HCT116 (cell line): ENCODE measurements at regions not wholly inside any gene's neighbourhood (a gene's known extent, or its start where the extent isn't known, plus 50 kb on each side); places are given as distances from the start of the nearest gene placed in this dataset.

ENCODE experiments used
- ATAC-seq: fragments of 200-7000 bp; cut with Tn5 transposase; 2 replicates; pipeline ENCODE4 v1.9.1; 2020; ENCODE audit warnings: mild to moderate bottlenecking, moderate library complexity
- BruUV-seq: library from RNA; stranded (reverse); fragments of 400-500 nt; replicated peaks from 2 replicates; lab custom pipeline; 2021; lab: Mats Ljungman, UMichigan
- CTCF ChIA-PET: fragments of 300-600 bp; sonication (Branson Sonifier 250); formaldehyde crosslinking; loops from one replicate; lab custom pipeline; 2021; ENCODE audit warnings: antibody characterized with exemption; lab: Charles Lee
- POLR2A ChIA-PET: fragments of 300-600, 350-600 bp; sonication (Branson Sonifier 250); formaldehyde crosslinking; loops from one replicate; lab custom pipeline; 2021; ENCODE audit warnings: antibody characterized with exemption; lab: Charles Lee
- RAD21 ChIA-PET, 2 experiments: fragments of 300-600 bp; sonication (Branson Sonifier 250); formaldehyde crosslinking; loops; one replicate each; lab custom pipeline; 2023; ENCODE audit warnings: low total read pairs in 2 of 2; ENCODE audit not compliant: uncharacterized antibody in 2 of 2, unreplicated experiment in 2 of 2, low non-redundant PET in 1 of 2; lab: Charles Lee
- DNase-seq: peaks from one replicate; pipeline ENCODE4 v3.0.0-alpha.2; 2010; ENCODE audit warnings: low read depth, low spot score
- H2AFZ ChIP-seq: fragments of 200-600 bp; shearing (Covaris generic), sonication (generic); 2 replicates; pipeline ENCODE4 v1.6.1; 2017; ENCODE audit warnings: low read depth, mixed run types, mixed read lengths, antibody characterized with exemption, low read length; ENCODE audit not compliant: poor library complexity, severe bottlenecking
- H3K27ac ChIP-seq: 2 replicates; pipeline ENCODE4 v1.5.1; 2012; ENCODE audit warnings: low read depth, low read length
- H3K27me3 ChIP-seq: fragments of 200-600 bp; sonication (generic); 2 replicates; pipeline ENCODE4 v1.6.1; 2016; ENCODE audit warnings: mixed run types, low read length, mixed read lengths; ENCODE audit not compliant: insufficient read depth
- H3K36me3 ChIP-seq, 2 experiments: fragments of 200-500 bp in 1 of 2; fragments of 200-600 bp in 1 of 2; sonication (Bioruptor generic) in 1 of 2; sonication (generic) in 1 of 2; 2 replicates each; pipeline versions ENCODE4 v1.5.1 to v1.6.1; 2014 to 2016; ENCODE audit warnings: low read length in 2 of 2, inconsistent platforms in 1 of 2, mixed read lengths in 1 of 2, mixed run types in 1 of 2; ENCODE audit not compliant: insufficient read depth in 2 of 2, control insufficient read depth in 1 of 2
- H3K4me1 ChIP-seq, 2 experiments: fragments of 200-600 bp in 1 of 2; sonication (generic) in 1 of 2; 2 replicates each; pipeline versions ENCODE4 v1.5.1 to v1.6.1; 2012 to 2017; ENCODE audit warnings: low read length in 2 of 2, inconsistent platforms in 1 of 2, mild to moderate bottlenecking in 1 of 2, mixed read lengths in 1 of 2, mixed run types in 1 of 2, moderate library complexity in 1 of 2; ENCODE audit not compliant: insufficient read depth in 2 of 2, control insufficient read depth in 1 of 2
- H3K4me2 ChIP-seq: fragments of 200-600 bp; sonication (generic); 2 replicates; pipeline ENCODE4 v1.6.1; 2017; ENCODE audit warnings: mixed run types, low read length, mixed read lengths
- H3K4me3 ChIP-seq, 2 experiments: fragments of 200-600 bp in 1 of 2; sonication (generic) in 1 of 2; replicated peaks in 1 of 2; 2 replicates each; pipeline ENCODE4 v1.5.1; 2011 to 2016; ENCODE audit warnings: low read length in 2 of 2, control low read depth in 1 of 2, low read depth in 1 of 2, mild to moderate bottlenecking in 1 of 2, mixed read lengths in 1 of 2, mixed run types in 1 of 2
- H3K79me2 ChIP-seq: fragments of 200-600 bp; sonication (generic); 2 replicates; pipeline ENCODE4 v1.6.1; 2017; ENCODE audit warnings: mild to moderate bottlenecking, mixed run types, low read length, moderate library complexity, mixed read lengths; ENCODE audit not compliant: insufficient read depth
- H3K9ac ChIP-seq: fragments of 200-600 bp; sonication (generic); 2 replicates; pipeline ENCODE4 v1.6.1; 2016; ENCODE audit warnings: low read length, mixed read lengths
- H3K9me2 ChIP-seq: fragments of 200-600 bp; sonication (generic), shearing (Covaris generic); 2 replicates; pipeline ENCODE4 v1.6.1; 2017; ENCODE audit warnings: mixed run types, mild to moderate bottlenecking, moderate library complexity; ENCODE audit not compliant: insufficient read depth
- H3K9me3 ChIP-seq, 2 experiments: fragments of 200-500 bp in 1 of 2; fragments of 200-600 bp in 1 of 2; sonication (Bioruptor generic) in 1 of 2; sonication (generic) in 1 of 2; 2 replicates each; pipeline ENCODE4 v1.6.1; 2014 to 2017; ENCODE audit warnings: low read length in 2 of 2, mixed read lengths in 2 of 2, inconsistent platforms in 1 of 2, low read depth in 1 of 2, mild to moderate bottlenecking in 1 of 2, mixed run types in 1 of 2, moderate library complexity in 1 of 2; ENCODE audit not compliant: control insufficient read depth in 1 of 2, insufficient read depth in 1 of 2
- H4K20me1 ChIP-seq: fragments of 200-600 bp; sonication (generic), shearing (Covaris generic); 2 replicates; pipeline ENCODE4 v1.6.1; 2017; ENCODE audit warnings: mixed run types, mild to moderate bottlenecking, moderate library complexity; ENCODE audit not compliant: insufficient read depth
- CBX3 ChIP-seq: IDR thresholded peaks from 2 replicates; pipeline ENCODE4 v1.6.1; 2012; ENCODE audit warnings: low read depth
- EGR1 ChIP-seq: IDR thresholded peaks from 2 replicates; pipeline ENCODE4 v1.6.1; 2012; ENCODE audit warnings: low read depth
- EZH2 ChIP-seq: fragments of 200-600 bp; sonication (generic); IDR thresholded peaks from 2 replicates; pipeline ENCODE4 v1.6.1; 2017; ENCODE audit warnings: antibody characterized with exemption, mixed run types
- FOSL1 ChIP-seq: IDR thresholded peaks from 2 replicates; pipeline ENCODE4 v1.6.1; 2012; ENCODE audit warnings: low read depth
- JUND ChIP-seq: IDR thresholded peaks from 2 replicates; pipeline ENCODE4 v1.6.1; 2012
- MAX ChIP-seq: IDR thresholded peaks from 2 replicates; pipeline ENCODE4 v1.6.1; 2012
- POLR2AphosphoS5 ChIP-seq: IDR thresholded peaks from 2 replicates; pipeline ENCODE4 v1.6.1; 2011; ENCODE audit warnings: mild to moderate bottlenecking, low read depth, low read length, moderate library complexity
- REST ChIP-seq: IDR thresholded peaks from 2 replicates; pipeline ENCODE4 v1.6.1; 2012; ENCODE audit warnings: low read depth
- SIN3A ChIP-seq: IDR thresholded peaks from 2 replicates; pipeline ENCODE4 v1.6.1; 2012; ENCODE audit warnings: low read depth
- SP1 ChIP-seq: IDR thresholded peaks from 2 replicates; pipeline ENCODE4 v1.6.1; 2012; ENCODE audit warnings: low read depth
- TCF7L2 ChIP-seq: IDR thresholded peaks from 2 replicates; pipeline ENCODE4 v1.7.0; 2011; ENCODE audit warnings: borderline replicate concordance, inconsistent platforms; ENCODE audit not compliant: insufficient read depth, insufficient read length; ENCODE audit errors: extremely low read depth
- ZFX ChIP-seq: fragments of 450-650 bp; IDR thresholded peaks from 2 replicates; pipeline ENCODE4 v1.6.1; 2017
- ZNF274 ChIP-seq: fragments of 200-500 bp; sonication (Bioruptor generic); IDR thresholded peaks from 2 replicates; pipeline ENCODE4 v1.6.1; 2014; ENCODE audit warnings: mild to moderate bottlenecking, low read depth, low read length, inconsistent platforms
- intact Hi-C: fragments of 100-400 bp; cut with micrococcal nuclease; formaldehyde crosslinking; loops from 2 replicates; pipeline ENCODE4 v1.10.0; 2022

GRCh38 chr13:86579662-86580061 lies 780.4 kb upstream of the SLITRK6 start:
- POLR2A ChIA-PET = no interaction called here

More at GRCh38 chr13:86579662-86580061, 780.4 kb upstream of the SLITRK6 start:
- Histone ChIP-seq H3K4me1 (0 out of 4 replicates have a peak, but pooled peaks cover 0 to 5% of the 10 kb centered on the region in 2 experiments), H3K4me2 (no peak overlapping the region), H2AFZ (no peak overlapping the region), H3K79me2 (no peaks in the 10 kb centered on the region), H3K9me2 (no peaks in the 10 kb centered on the region), H3K9ac (no peak overlapping the region), H3K27me3 (no peaks in the 10 kb centered on the region), H3K4me3 (no peak overlapping the region), H4K20me1 (no peaks in the 10 kb centered on the region), H3K27ac (no peak overlapping the region), H3K9me3 (peaks cover 3 to 12% of the 10 kb centered on the region in 2 experiments; a peak in 2 of 4 replicates), H3K36me3 (no peaks in the 10 kb centered on the region)
- ATAC-seq (no peak), DNase-seq (no peak)
- ChIA-PET RAD21 (no interaction called here), CTCF (no interaction called here)
- intact Hi-C loops = no loop called here
- TF ChIP-seq JUND (no peak), SP1 (no peak), FOSL1 (no peak), EGR1 (no peak), CBX3 (no peak), MAX (no peak), ZFX (no peak), EZH2 (no peak), REST (no peak), POLR2AphosphoS5 (no peak), TCF7L2 (no peak), SIN3A (no peak), ZNF274 (no peak)
- BruUV-seq = no TSS peak
